NK-92 (cell line): ENCODE measurements at regions not wholly inside any gene's neighbourhood (a gene's known extent, or its start where the extent isn't known, plus 50 kb on each side); places are given as distances from the start of the nearest gene placed in this dataset.

ENCODE experiments used
- DNase-seq: peaks from one replicate; lab custom pipeline; 2025; ENCODE audit not compliant: unreplicated experiment; lab: John Stamatoyannopoulos, UW

DNA sequence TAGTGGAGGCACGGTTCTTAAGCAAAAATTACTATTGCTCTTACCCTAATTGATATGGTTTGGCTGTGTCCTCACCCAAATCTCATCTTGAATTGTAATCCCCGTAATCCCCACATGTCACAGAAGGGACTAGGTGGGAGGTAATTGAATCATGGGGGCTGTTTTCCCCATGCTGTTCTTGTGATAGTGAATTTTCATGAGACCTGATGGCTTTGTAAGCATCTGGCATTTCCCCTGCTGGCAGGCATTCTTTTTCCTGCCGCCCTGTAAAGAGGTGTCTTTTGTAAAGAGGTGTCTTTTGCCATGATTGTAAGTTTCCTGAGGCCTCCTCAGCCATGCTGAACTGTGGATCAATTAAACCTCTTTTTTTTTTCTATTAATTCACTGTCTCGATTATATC is 1691.8 kb upstream of the SLC39A10 start:
- DNase-seq, result no peak

DNA sequence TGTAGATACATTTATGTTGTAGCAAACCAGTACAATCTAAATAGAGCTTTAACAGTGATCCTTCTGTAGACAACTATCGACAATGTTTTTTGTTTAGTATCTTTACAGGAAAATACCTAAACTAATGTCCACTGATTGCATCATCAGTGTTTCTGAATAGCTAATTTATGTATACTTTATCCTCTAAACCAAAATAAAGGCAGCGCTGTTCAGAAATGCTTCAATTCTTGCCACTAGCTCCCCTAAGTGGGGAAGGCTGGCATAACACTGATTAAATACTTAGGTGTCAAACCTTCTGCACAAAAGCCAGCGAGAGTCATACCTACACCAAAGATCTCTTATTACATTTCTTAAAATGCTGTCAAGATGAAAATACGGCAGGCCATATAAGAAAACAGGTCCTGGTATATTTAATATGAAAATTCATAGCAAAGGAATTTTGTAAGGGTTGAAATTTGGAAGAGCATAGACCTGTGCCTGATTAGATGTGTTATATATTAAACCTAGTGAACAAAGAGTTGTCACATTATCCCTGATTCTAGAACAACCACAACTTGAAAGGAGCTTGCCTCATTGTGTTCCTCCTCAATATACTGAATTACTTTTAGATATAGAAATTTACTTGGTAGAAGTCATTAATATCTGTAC is 1693.4 kb upstream of the SLC39A10 start:
- DNase-seq, result no peak

DNA sequence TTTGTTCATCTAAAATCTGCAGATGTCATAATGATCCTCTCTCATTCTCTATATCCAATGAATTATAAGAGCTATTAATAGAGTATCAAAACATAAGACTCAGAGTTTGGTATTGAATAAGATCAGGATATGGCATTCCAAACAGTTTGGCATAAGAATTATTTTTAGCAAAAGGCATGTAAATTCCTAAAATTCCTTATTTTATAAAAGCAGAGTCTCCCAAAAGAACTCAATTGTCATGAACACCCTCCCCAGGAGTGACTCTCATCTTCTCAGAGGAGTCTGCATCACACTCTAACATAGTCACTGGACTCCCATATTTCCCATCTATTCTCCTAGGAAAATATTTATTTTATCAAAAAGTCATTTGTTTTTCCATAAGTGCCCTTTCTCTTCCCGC is 1710.2 kb upstream of the SLC39A10 start:
- no peak for DNase-seq

DNA sequence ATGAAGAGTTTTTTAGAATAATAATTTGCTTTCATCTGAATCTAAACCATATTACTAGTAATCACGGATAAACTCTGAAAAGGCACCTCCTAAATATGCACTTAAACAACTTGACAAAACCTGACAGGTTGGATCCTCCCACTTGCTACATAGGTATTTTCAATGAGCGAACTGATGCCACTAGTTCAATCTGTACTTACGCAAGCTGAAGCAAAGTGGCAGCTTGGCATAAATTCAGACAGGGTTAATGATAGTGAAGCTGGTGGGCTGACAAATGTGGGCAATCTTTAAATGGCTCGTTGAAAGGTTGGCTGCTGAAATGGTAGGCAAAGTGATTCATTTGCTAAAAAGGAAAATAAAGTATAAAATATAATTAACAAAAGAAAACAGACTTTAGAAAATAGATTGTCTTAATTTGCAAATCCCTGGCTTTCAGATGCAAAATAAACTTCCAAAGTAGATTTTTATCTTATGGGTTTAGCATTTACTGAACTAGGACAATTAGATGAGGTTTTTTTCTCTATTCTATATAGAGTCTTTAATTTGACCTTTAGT is 1713.5 kb upstream of the SLC39A10 start:
- DNase-seq, result no peak

DNA sequence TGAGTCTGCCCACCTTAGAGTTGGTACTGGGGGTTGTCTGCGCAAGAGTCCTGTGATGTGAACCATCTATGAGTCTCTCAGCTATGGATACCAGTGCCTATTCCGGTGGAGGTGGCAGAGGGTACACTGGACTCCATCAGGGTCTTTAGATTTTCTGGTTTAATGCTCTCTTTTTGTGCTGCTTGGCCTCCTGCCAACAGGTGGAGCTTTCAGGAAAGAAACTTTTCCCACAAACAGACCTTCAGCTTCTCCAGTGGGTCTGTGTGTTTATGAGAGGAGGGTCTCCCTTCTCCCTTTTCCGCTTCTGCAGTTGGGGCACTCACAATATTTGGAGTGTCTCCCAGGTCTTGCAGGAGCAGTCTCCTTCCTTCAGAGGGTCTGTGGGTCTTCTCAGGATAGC is 1721.9 kb upstream of the SLC39A10 start:
- DNase-seq, result no peak

DNA sequence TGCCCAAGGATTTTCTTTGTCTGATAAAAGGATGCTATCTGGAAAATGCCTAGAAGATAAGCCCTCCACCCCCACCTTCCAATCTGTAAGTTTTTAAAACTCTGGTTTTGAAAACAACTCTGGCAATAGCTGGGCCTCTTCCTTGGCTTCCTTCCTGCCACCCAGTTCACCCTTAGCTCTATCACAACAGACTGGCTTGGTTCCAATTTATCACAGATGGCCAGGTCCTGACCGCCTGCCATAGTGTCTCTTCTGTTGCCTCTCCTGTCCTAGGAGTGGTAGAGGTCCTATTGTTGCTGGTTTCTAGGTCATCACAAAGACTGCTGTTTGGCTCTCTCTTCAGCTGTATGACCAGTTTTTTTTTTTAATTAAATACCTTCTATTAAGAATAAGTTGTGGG is 1727.9 kb upstream of the SLC39A10 start:
- DNase-seq, result no peak

DNA sequence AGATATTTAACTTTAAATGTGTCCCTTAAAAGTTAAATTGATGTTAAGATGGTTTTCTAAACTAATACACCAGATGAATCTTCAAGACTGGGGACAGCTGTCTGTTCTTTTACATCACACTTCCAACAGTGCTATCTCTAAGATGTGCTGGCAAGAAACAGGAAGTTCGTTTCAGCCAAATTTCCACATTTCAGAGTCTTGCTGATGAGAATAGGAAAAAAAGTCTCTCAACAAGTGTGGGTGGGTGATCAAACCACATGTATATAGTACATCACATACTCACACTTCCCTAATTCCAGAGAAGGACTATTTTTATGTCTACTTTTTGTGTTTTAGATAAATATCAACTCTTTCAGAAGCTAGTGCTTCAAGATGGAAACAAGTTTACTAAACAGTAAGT is 1712.8 kb upstream of the TMEFF2 start:
- DNase-seq, result no peak

DNA sequence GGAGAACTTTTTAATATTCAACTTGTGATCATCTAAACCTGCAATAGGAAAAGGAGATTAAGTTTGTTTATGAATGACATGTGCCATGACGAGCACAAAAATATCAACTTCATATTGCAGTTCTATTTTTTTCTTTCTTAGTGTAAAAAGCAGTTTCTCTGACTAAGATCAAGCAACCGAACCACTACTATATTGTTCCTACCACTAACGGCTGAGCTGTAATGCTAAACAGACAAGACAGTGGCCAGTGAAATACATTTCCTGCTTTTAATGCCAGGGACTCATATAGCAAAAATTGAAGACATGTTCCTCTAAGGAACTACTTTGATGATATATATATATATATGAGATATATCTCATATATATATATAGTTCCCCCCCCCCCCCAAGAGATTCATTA is 1705.6 kb upstream of the TMEFF2 start:
- DNase-seq, result no peak

DNA sequence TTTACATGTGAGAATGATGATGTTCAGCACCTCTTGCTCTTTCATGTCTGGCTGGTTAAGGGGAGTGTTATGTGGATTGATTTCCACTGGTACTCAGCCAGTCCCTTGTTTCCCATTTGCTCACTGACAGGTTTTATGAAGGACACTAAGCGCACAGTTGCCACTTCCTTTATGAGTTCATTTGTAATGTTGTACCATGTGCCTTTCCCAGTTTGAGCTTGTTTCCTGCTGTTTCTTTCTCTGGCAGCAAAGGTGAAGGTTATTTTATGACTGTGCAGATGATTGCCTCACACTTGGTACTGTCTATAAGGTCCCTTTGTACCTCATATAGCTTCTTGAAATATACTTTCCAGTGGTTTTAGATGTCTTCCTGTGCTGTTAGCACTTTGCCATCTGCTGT is 1700.5 kb upstream of the TMEFF2 start:
- no peak for DNase-seq

DNA sequence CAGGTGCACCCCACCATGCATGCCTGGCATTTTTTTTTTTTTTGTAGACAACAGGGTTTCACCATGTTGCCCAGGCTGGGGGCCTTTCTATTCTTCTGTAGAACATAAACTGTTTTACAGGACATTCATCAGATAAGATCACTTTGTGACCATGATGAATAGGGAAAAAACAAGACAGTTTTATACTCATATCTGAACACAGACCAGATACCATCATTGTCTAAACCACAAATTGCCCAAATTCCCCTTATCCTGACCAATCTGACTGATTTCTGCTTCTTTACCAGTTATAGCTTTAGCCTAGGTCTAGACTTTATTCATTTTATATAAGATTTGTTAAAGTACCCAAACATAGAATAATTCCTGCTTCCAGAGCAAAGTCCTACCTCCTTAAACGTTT is 1699.3 kb upstream of the TMEFF2 start:
- no peak for DNase-seq

DNA sequence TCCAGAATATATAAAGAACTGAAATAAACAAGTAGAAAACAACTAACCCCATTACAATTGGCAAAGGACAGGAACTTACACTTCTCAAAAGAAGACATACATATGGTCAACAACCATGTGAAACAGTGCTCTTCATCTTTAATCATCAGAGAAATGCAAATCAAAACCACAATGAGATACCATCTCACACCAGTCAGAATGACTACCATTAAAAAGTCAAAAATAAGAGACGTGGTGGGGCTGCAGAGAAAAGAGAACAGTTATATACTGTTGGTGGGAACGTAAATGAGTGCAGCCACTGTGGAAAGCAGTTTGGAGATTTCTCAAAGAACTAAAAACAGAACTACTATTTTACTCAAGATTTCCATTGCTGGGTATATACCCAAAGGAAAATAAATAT is 1696.3 kb upstream of the TMEFF2 start:
- DNase-seq, result no peak

DNA sequence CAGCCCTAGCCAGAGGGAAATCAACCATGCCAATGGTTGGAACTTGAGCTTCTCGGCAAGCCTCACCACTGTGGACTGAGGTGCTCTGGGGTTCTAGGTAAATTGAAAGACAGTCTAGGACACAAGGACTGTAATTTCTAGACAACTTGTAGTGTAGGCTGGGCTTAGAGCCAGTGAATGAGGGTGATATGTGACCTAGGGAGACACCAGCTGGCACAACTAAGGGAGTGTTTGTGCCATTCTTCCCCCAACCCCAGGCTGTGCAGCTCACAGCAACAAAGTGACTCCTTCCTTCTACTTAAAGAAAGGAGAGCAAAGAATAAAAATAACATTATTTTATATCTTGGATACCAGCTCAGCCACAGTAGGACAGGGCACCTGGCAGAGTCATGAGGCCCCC is 1690.7 kb upstream of the TMEFF2 start:
- DNase-seq, result no peak

DNA sequence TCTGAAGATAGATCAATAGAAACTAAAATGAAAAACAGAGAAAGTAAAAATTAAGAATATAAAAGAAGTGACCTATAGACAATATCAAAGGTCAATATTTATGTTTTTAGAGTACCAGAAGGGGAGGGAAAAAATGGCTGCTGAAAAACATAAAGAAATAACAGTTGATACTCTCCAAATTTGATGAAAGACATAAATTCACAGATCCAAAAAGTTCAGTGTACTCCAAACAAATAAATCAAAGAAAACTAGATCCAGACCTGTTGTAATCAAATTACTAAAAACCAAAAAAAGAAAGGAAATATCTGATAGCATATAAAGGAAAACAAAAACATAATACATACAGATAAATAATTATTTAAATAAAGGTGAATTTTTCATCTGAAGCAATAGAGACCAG is 1689.1 kb upstream of the TMEFF2 start:
- no peak for DNase-seq

DNA sequence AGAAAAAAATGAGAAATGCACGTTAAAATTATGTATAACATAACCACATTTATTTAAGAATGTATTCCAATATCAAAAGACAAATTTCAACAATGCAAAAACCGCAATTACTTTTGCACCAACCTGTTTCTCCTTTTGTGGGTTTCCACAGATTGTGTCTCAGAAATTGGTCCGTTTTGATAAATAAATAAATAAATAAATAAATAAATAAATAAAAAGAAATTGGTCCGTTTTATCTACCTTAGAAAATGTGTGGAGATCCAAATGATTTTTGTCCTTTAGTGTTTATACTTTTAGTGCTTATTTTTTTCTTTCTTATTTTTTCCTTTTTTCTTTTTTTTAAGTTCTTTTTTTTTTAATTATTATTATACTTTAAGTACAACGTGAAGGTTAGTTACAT is 1682.2 kb upstream of the TMEFF2 start:
- DNase-seq, result no peak

DNA sequence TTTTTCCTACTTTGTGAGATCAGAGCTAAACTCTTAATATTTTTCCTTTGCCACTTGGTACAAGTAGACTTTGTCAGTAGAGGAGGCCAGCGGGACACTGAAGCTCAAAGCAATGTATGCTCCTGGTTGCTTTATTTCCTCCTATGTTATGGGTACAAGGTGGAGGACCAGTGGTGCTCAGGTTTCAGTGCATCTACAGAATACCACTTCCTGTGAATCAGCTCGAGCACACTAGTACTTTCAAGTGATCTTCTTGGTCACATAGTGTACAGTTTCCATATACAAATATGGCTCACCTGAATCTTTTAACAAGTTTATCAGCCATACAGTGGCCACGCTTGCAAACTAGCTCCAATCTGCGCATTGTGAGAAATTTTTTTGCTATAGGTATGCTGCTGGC is 1674.8 kb upstream of the TMEFF2 start:
- no peak for DNase-seq

DNA sequence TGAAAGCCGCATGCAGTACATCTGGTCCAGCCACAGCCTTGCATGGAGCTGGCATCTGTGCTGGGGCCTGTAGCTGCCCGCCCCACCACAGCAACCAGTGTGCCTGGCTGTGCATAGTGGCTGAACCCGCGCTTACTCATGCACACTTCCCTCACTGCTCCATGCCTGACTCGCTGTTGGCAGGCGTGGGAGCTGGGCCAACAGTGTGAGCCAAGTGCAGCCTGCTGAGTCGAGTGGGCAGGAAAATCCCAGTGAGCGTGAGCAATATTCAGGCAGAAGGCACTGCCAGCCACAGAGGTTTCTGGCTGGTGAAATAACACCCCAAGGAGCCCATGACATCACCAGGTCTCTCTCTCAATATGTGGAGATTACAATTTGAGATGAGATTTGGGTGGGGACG is 1674.1 kb upstream of the TMEFF2 start:
- DNase-seq, result no peak

DNA sequence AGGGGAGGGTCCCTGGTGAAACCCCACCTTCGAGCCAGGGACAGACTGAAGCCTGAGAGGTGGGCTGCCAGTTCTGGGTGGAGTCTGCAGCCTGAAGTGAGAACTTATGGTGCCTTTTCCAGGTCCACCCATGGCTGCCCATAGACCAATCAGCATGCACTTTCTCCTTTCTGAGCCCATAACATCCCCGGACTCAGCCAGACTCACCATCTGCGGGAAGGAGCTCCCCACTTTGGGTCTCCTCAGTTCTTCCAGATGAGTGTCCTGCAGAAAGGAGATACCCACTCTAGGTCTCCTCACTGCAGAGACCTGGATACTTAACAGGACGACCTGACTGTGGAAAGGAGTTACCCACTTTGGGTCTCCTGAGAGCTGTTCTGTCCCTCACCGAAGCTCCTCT is 1673.4 kb upstream of the TMEFF2 start:
- DNase-seq, result no peak

DNA sequence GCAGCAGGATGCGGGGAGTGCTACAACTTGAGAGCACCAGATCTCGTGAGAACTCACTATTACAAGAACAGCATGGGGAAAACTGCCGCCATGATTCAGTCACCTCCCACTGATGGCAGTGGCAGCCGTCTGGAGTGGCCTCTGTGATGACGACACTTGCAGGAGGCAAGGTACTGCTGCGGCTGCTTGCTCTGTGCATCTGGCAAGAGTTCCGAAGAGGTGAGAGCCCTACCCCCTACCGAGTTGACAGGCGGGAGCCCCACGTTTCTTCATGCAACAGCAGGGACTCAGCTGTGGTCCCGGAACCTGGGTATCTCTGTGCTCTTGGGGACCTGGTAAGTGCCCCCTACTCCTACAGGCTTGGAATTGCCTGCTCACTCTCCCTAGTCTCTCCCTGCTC is 1672.7 kb upstream of the TMEFF2 start:
- DNase-seq, result no peak

DNA sequence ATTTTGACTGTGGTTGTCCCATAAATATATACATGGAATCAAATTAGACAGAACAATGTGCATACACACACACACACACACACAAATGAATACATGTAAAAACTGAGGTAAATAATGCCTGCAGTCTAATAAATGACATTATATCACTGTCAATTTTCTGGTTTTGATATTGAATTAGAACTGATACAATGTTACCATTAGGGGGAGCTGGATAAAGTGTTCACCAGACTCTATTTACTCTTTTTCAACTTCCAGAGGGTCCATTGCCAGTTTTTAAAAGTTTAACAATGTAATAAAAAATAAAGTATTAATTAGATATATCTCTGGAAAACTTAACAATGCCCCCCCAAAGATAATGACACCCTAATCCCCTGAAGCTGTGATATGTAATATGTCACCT is 1666.8 kb upstream of the TMEFF2 start:
- DNase-seq, result no peak

DNA sequence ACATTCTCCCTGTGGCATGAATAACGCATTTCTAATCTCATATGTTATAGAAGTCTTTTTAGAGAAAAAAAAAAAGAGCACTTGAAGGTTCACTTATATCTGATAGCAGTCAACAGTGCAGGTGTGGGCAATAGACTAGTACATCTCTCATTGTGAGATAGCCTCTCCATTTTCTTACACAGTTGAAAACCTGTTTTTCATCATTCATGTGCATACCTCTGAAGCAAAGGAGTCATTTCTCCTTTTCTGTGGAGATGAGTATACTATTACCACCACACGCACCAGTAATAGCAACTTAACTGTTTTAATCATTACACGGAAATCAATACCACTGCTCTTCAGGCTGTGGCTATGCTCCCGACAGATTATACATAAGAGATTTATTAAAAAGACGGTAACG is 1653.3 kb upstream of the TMEFF2 start:
- no peak for DNase-seq

DNA sequence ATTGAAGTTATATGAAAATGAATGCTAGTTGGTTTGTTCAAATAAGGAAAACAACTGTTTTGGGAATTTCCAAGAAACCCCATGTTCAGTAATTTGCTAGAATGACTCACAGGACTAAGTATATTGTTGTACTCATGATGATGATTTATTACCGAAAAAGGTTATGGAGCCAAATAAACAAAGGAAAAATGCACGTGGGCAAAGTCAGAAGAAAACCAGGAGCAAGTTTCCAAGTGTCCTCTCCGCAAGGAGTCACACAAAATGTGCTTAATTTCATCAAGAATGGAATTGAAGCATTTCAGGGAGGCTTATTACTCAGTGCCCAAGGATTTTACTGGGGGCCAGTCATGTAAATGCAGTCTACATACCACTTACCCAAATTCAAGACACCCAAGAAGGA is 1652.4 kb upstream of the TMEFF2 start:
- DNase-seq, result no peak

DNA sequence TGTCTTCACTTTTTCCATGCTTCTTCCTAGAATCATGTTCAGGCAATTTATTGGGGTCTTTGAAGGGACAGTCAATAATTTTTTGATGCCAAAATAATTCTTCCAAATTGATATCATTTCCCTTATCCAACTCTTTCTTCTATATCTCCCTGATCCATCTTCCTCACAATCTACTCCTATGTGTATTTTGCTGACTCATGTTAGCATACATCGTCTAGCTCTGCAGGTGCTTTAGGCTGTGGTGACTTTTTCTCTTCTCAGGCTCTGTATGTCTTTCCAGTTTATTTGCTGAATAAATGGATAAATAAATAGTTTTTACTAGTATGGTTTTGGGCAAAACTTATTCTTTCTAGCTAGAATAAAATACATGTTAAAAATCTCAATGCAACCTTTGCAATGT is 1650.9 kb upstream of the TMEFF2 start:
- no peak for DNase-seq

DNA sequence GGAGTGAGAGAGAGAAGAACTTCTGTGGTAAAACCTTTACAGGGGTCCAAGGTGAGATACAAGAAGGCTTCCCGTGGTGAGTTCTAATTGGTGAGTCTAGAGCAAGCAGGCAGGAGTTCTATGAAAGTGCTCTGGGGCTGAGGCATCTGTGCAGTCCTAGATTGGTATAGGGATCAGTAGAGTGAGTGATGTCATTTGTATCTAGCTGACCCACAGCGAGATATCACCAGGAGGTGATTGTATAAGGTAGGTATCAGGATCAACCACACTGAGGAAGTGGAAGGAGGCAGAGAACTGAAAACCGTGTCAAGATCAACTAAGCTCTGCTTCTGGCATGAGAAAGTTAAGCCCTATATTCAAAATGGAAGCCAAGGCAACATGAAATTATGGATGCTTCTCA is 1648.9 kb upstream of the TMEFF2 start:
- no peak for DNase-seq
